A549 (cell line): ENCODE measurements at regions not wholly inside any gene's neighbourhood (a gene's known extent, or its start where the extent isn't known, plus 50 kb on each side); places are given as distances from the start of the nearest gene placed in this dataset.

Source experiments
- BHLHE40 ChIP-seq: IDR thresholded peaks from 2 replicates; pipeline ENCODE4 v1.6.1; 2012; ENCODE audit warnings: low read depth, low read length, inconsistent platforms
- CBX8 ChIP-seq: fragments of 200-600 bp; sonication (generic); IDR thresholded peaks from 2 replicates; pipeline ENCODE4 v1.6.1; 2016
- CTCF ChIP-seq: fragments of >200 bp; sonication (Bioruptor Twin); formaldehyde crosslinking; IDR thresholded peaks from 3 replicates; pipeline ENCODE4 v1.5.1; 2016
- EP300 ChIP-seq, 2 experiments: fragments of >200 bp; sonication (Bioruptor Twin); formaldehyde crosslinking; IDR thresholded peaks; 2 replicates in 1 of 2; 3 replicates in 1 of 2; pipeline ENCODE4 v1.6.1; 2016 to 2017
- HDAC2 ChIP-seq: fragments of 200-600 bp; sonication (generic); IDR thresholded peaks from 2 replicates; pipeline ENCODE4 v1.6.1; 2016
- JUNB ChIP-seq: fragments of >200 bp; sonication (Bioruptor Twin); formaldehyde crosslinking; IDR thresholded peaks from 2 replicates; pipeline ENCODE4 v1.6.1; 2016
- MAZ ChIP-seq: fragments of 150-350 bp; IDR thresholded peaks from 2 replicates; pipeline ENCODE4 v1.6.1; 2014; ENCODE audit warnings: antibody characterized with exemption, low read depth, low read length, borderline replicate concordance
- NFE2L2 ChIP-seq: fragments of 150-350 bp; conservative IDR thresholded peaks from 2 replicates; pipeline ENCODE4 v1.6.1; 2014; ENCODE audit warnings: low read length
- POLR2A ChIP-seq: IDR thresholded peaks from 2 replicates; pipeline ENCODE4 v1.6.1; 2012; ENCODE audit warnings: mild to moderate bottlenecking, low read length
- RCOR1 ChIP-seq: fragments of 150-350 bp; IDR thresholded peaks from 2 replicates; pipeline ENCODE4 v1.6.1; 2014; ENCODE audit warnings: antibody characterized with exemption, low read length, low read depth
- RFX5 ChIP-seq: fragments of 450-650 bp; IDR thresholded peaks from 2 replicates; pipeline ENCODE4 v1.7.1; 2014; ENCODE audit warnings: antibody characterized with exemption, mild to moderate bottlenecking, moderate library complexity
- SMC3 ChIP-seq: fragments of >200 bp; sonication (Bioruptor Twin); formaldehyde crosslinking; IDR thresholded peaks from 3 replicates; pipeline ENCODE4 v1.6.1; 2018; ENCODE audit warnings: inconsistent platforms
- SREBF2 ChIP-seq: fragments of 450-650 bp; IDR thresholded peaks from 2 replicates; pipeline ENCODE4 v1.6.1; 2014; ENCODE audit warnings: mild to moderate bottlenecking, moderate library complexity
- TF ChIP-seq, protein P1 (sequence below): fragments of >200 bp; sonication (Bioruptor Twin); formaldehyde crosslinking; IDR thresholded peaks from 2 replicates; pipeline ENCODE4 v1.6.1; 2016

- no peak for TF ChIP-seq RCOR1
- TF ChIP-seq POLR2A, result no peak
- TF ChIP-seq, protein P1, sequence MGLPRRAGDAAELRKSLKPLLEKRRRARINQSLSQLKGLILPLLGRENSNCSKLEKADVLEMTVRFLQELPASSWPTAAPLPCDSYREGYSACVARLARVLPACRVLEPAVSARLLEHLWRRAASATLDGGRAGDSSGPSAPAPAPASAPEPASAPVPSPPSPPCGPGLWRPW, result no peak
- no peak for TF ChIP-seq BHLHE40
- no peak for TF ChIP-seq CTCF
- TF ChIP-seq MAZ, result no peak
- TF ChIP-seq HDAC2, result no peak
- no peak for TF ChIP-seq SMC3
- no peak for TF ChIP-seq NFE2L2
- TF ChIP-seq CBX8, result no peak
- no peak for TF ChIP-seq EP300 (IDR thresholded peaks at IDR 0.05)
- no peak for TF ChIP-seq SREBF2
- no peak for TF ChIP-seq RFX5
- no peak for TF ChIP-seq JUNB
Measured at GRCh38 chr4:126482311-126482710, 1150.4 kb upstream of the INTU start.
